Osteoblast (primary cell): ENCODE measurements at regions not wholly inside any gene's neighbourhood (a gene's known extent, or its start where the extent isn't known, plus 50 kb on each side); places are given as distances from the start of the nearest gene placed in this dataset.

Source experiments
- DNase-seq: peaks from one replicate; pipeline ENCODE4 v3.0.0; 2011; ENCODE audit warnings: low spot score, mixed read lengths; ENCODE audit not compliant: insufficient read length; ENCODE audit errors: missing footprints
- H2AFZ ChIP-seq: 2 replicates; pipeline ENCODE4 v1.6.0; 2011; ENCODE audit warnings: mild to moderate bottlenecking, low read length
- H3K27ac ChIP-seq: 2 replicates; pipeline ENCODE4 v1.5.1; 2011; ENCODE audit warnings: mild to moderate bottlenecking, low read depth, low read length, moderate library complexity
- H3K27me3 ChIP-seq: 2 replicates; pipeline ENCODE4 v1.6.0; 2012; ENCODE audit warnings: mild to moderate bottlenecking, control low read depth, inconsistent platforms, low read length, moderate library complexity; ENCODE audit not compliant: insufficient read depth
- H3K36me3 ChIP-seq: 2 replicates; pipeline ENCODE4 v1.5.1; 2011; ENCODE audit warnings: mild to moderate bottlenecking, low read length, control low read depth, moderate library complexity; ENCODE audit not compliant: insufficient read depth
- H3K4me1 ChIP-seq: 2 replicates; pipeline ENCODE4 v1.5.1; 2011; ENCODE audit warnings: mild to moderate bottlenecking, low read length, control low read depth, moderate library complexity; ENCODE audit not compliant: insufficient read depth
- H3K4me2 ChIP-seq: 2 replicates; pipeline ENCODE4 v1.6.0; 2011; ENCODE audit warnings: mild to moderate bottlenecking, low read length; ENCODE audit not compliant: insufficient read depth
- H3K4me3 ChIP-seq: fragments of 200-600 bp; sonication (generic); 3 replicates; pipeline ENCODE4 v1.5.1; 2012; ENCODE audit warnings: mild to moderate bottlenecking, low read length, inconsistent platforms; ENCODE audit not compliant: insufficient read depth
- H3K79me2 ChIP-seq: 2 replicates; pipeline ENCODE4 v1.6.0; 2012; ENCODE audit warnings: mild to moderate bottlenecking, low read length, control low read depth, inconsistent platforms; ENCODE audit not compliant: insufficient read depth
- H3K9me3 ChIP-seq: 2 replicates; pipeline ENCODE4 v1.5.1; 2011; ENCODE audit warnings: low read depth, low read length, control low read depth
- H4K20me1 ChIP-seq: 2 replicates; pipeline ENCODE4 v1.6.0; 2012; ENCODE audit warnings: mild to moderate bottlenecking, low read length, control low read depth; ENCODE audit not compliant: insufficient read depth
- CTCF ChIP-seq: IDR thresholded peaks from 2 replicates; pipeline ENCODE4 v1.5.1; 2011; ENCODE audit warnings: mild to moderate bottlenecking, low read depth, low read length, moderate library complexity; ENCODE audit errors: extremely low read depth

GRCh38 chr17:56708670-56709410, 115.3 kb downstream of the NOG start:
- Histone ChIP-seq H3K9me3 (no peaks in the 10 kb centered on the region), H3K27ac (no peak overlapping the region), H3K4me1 (no peaks in the 10 kb centered on the region), H3K4me2 (no peak overlapping the region), H2AFZ (no peak overlapping the region), H3K4me3 (no peak overlapping the region), H4K20me1 (no peaks in the 10 kb centered on the region), H3K36me3 (no peaks in the 10 kb centered on the region), H3K79me2 (no peaks in the 10 kb centered on the region), H3K27me3 (peaks cover 2% of the 10 kb centered on the region)
- no peak for DNase-seq
- TF ChIP-seq CTCF: no peak

GRCh38 chr17:56710986-56711385, 117.5 kb downstream of the NOG start:
- H4K20me1 ChIP-seq: no peaks in the 10 kb centered on the region
- no peak overlapping the region for H2AFZ ChIP-seq
- DNase-seq: no peak
- H3K79me2 ChIP-seq: no peaks in the 10 kb centered on the region
- H3K9me3 ChIP-seq: no peaks in the 10 kb centered on the region
- H3K4me2 ChIP-seq: no peak overlapping the region
- no peaks in the 10 kb centered on the region for H3K36me3 ChIP-seq
- H3K4me1 ChIP-seq: no peaks in the 10 kb centered on the region
- H3K4me3 ChIP-seq: no peak overlapping the region
- no peak for TF ChIP-seq CTCF
- no peak overlapping the region for H3K27ac ChIP-seq
- no peaks in the 10 kb centered on the region for H3K27me3 ChIP-seq

- H3K9me3 ChIP-seq: no peaks in the 10 kb centered on the region
- TF ChIP-seq CTCF: peak; percentile 87
- H2AFZ ChIP-seq: peak overlapping the region; percentile 71
- no peaks in the 10 kb centered on the region for H3K36me3 ChIP-seq
- DNase-seq: peak; percentile 88
- H3K27ac ChIP-seq: no peak overlapping the region
- no peaks in the 10 kb centered on the region for H4K20me1 ChIP-seq
- H3K4me1 ChIP-seq: no peaks in the 10 kb centered on the region
- H3K27me3 ChIP-seq: no peaks in the 10 kb centered on the region
- no peaks in the 10 kb centered on the region for H3K79me2 ChIP-seq
- H3K4me3 ChIP-seq: no peak overlapping the region
- no peak overlapping the region for H3K4me2 ChIP-seq
These were observed 117.9 kb downstream of the C17orf67 start for GRCh38 chr17:56715613-56716357.

- DNase-seq: no peak
- no peaks in the 10 kb centered on the region for H4K20me1 ChIP-seq
- H3K79me2 ChIP-seq: no peaks in the 10 kb centered on the region
- no peak overlapping the region for H3K4me3 ChIP-seq
- H3K27me3 ChIP-seq: no peaks in the 10 kb centered on the region
- H3K36me3 ChIP-seq: no peaks in the 10 kb centered on the region
- H3K4me2 ChIP-seq: no peak overlapping the region
- no peaks in the 10 kb centered on the region for H3K4me1 ChIP-seq
- H3K9me3 ChIP-seq: no peaks in the 10 kb centered on the region
- H3K27ac ChIP-seq: no peak overlapping the region
- H2AFZ ChIP-seq: no peak overlapping the region
- TF ChIP-seq CTCF: no peak
These were observed 116.2 kb downstream of the C17orf67 start for GRCh38 chr17:56717471-56717870.
